Activated effector memory CD4-positive, alpha-beta T cell treated with anti-CD3 and anti-CD28 coated beads, Interleukin-2, amount 50 U/mL, for 16 hours (primary cell): ENCODE measurements at regions not wholly inside any gene's neighbourhood (a gene's known extent, or its start where the extent isn't known, plus 50 kb on each side); places are given as distances from the start of the nearest gene placed in this dataset.

Source experiments
- DNase-seq: peaks from one replicate; pipeline ENCODE4 v3.0.0-alpha.2; 2020

DNA sequence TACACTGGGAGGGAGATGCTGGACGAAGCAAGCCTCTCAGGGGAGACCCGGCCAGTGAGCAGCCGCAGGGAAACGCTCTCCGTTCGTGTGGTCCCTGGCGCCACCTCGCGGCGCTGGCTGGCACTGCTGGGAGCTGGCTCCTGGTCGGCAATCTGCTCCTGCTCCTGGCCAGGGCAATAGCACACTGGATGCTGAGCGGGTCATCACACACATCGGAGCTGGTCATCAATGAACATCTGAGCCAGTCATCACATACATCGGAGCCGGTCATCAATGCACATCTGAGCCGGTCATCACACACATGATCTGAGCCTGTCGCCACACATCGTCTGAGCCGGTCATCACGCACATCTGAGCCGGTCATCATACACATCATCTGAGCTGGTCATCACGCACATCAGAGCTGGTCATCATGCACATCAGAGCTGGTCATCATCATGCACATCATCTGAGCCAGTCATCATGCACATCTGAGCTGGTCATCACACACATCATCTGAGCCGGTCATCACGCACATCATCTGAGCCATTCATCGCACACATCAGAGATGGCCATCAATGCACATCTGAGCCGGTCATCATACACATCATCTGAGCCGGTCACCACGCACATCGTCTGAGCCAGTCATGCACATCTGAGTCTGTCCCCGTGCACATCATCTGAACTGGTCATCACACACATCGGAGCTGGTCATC lies 217.3 kb downstream of the RBFOX3 start:
- peak; percentile 87 for DNase-seq

DNA sequence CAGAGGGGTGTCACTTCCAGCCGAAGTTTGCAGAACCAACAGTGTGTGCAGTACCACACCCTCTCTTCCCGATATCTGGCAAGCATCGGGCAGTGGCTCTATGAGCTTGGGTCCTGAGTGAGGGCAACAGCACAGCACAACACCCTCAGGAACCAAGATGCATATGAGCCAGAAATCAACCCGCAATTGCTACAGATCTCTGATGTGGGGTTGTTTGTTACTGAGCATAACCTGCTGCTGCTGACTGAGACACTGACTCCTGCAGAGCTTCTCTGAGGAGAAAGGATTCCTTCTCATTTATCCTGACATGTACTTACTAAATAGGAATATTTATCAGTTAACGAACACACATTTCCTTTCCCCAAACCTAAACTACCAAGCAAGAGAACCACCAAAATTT lies 218.3 kb downstream of the RBFOX3 start:
- no peak for DNase-seq

DNA sequence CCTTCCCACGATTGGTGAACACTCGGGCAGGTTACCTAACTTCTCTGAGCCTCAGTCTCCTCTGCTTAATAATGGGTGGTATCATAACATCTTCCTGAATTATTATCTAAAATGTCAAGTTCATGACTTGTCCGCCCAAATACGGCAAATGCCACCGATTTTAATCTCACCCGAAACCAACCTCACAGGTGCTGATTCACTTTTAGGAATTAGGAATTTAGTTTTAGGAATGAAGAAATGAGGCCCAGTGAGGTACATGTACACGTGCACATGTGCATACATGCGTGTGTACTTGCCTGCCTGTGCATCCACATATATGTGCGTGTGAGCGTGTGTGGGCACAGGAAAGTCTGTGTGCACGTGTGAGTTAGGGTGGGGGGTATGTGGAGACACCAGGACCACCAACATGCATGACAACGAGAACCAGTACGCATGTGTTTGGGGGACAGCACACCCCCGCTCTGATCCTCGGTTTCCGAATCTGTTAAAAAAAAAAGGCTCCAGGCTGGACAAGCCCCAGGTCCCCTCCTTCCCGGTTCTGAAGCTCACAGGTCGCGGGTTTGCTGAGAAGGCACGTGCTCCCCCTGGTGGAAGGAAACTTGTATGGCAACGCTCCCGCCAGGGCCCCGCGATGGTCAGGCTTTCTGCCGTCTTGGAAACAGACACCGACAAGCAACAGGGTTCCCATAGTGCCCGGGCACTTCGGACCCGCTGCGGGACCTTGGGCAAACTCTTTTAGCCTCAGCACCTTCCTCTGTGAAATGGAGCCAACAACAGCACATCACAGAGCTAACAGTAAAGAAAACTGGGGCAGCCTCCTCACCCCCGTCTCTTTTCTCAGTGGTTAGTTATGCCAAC lies 219.2 kb downstream of the RBFOX3 start:
- DNase-seq = peak; percentile 87

DNA sequence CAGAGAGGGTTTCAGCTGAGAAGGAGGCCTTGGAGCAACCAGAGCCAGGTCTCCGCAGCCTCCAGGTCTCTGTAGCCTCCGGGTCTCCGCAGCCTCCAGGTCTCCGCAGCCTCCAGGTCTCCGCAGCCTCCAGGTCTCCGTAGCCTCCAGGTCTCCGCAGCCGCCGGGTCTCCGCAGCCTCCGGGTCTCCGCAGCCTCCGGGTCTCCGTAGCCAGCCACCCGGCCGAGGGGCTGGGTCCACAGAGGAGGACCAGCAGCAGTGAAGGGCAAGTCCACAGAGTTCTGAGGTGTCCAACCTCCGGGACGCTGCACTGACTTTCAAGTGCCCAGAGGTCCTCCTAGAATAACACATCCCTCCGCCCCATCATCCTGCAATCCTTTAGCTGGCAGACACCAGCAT lies 221.0 kb downstream of the RBFOX3 start:
- DNase-seq = no peak

DNA sequence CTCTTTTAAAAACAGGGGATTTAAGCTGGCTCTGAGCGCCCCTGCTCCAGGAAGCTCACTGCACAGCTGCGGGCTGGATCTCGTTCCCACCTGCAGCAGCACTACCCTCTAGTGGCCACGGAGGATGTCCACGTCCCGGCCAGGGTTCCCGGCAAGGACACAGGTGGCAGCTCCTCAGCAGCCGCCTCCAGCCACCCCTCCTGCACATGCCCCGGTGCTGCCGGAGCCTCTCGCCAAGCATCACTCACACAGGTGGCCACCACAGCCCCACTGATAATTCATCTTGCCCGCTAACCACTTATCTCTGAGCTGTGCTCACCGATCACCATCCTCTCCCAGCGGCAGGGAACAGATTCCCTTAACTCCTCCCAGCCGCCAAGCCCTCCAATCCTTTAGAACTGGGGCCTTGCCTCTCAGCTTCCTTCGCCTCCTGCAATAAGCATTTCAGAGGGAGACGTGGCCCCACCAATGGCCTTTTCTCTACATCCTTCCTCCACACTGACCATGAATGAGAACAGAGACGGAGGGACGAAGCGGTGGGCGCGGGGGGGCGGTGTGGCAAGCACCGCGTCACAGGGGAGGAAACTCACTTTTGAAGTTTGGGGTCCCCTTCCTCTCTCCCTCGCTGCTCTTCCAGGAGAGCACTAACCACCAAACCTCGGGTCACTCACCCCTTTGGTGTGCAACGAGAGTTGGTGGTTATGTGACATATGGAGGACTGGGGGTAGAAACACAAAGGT lies 222.1 kb downstream of the RBFOX3 start:
- DNase-seq = no peak

DNA sequence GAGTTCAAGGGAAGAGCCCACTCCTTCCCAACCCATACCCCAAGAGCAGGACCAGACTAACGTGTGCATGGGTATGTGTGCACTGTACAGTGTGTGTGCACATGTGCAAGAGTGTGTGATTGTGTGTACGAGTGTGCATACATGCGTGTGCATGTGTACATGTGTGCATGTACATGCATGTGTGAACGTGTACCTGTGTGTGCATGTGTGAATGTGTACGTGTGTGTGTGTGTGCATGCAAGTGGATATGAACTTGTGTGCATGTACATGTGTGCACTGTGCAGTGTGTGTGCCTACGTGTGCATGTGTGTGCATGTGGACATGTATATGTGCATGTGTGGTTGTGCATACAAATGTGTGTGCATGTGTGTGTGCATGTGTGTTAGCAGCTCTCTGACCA lies 223.1 kb downstream of the RBFOX3 start:
- DNase-seq = no peak

DNA sequence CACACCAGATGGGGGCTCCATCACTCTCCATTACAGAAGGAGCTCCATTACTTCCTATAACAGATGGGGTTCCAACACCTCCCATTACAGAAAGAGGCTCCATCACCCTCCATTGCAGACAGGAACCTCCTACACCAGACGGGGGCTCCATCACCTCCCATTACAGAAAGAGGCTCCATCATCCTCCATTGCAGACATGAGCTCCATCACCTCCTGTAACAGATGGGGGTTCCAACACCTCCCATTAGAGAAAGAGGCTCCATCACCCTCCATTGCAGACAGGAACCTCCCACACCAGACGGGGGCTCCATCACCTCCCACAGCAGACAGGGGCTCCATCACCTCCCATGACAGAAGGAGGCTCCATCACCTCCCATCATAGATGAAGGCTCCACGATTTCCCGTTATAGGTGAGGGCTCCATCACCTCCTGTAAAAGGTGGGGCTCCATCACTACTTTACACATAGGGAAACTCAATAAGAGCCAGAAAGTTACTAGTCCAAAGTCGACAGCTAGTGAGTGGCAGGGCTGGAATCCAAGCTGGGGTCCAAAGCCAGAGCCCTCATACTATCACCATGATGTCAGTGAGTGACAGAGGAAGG lies 224.8 kb downstream of the RBFOX3 start:
- no peak for DNase-seq

DNA sequence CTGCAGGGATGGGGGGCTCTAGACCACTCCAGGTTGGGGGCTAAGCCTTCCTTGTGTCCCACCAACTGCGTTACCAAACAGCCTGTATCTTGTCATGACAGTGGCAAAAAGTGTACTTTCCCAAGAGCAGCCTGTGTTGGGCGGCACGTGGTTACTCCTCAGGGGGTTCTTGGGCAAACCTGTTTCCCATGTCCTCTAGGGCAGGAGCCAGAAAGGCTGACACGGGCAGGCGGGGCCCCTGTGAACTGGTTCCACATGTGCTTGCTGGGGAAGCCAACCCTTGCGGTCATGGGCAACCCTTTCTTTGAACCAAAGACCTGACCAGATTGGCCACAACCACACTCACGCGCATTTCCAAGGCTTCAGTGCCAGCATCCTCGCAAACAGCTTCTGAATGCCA lies 228.5 kb downstream of the RBFOX3 start:
- DNase-seq = no peak

DNA sequence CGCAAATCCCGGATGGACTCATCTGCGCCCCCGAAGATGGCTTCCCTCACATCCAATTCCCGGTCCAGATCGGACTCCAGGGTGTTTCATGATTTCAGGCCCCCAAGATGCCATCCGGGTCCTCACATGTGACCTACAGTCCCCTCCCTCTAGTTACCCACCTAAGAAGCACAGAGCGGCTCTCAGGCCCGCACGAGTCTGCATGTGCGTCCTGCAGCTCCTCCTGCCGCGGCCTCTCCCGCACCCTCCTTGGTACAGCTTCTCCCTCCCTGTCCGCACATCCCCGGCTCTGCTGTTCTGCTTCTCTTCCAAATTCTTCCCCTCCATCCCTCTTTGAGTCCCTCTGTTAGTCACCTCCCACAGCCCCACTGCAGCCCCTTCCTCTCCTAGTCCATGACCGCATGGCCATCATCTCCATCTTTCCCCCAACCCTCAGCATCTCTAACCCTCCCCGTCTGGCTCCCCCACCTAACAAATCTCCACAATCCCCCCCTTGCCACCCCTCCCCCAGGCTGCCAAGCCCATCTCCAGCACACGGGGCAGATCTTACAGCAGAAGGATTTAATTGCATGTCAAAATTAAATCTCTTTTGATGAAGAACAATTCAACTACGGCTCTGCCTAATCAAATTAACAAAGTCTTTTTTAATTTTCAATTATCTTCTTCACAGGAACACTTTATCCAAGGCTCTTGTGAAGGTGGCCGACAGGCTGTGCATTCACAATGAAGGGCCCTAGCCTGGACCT lies 231.0 kb downstream of the RBFOX3 start:
- DNase-seq = no peak

DNA sequence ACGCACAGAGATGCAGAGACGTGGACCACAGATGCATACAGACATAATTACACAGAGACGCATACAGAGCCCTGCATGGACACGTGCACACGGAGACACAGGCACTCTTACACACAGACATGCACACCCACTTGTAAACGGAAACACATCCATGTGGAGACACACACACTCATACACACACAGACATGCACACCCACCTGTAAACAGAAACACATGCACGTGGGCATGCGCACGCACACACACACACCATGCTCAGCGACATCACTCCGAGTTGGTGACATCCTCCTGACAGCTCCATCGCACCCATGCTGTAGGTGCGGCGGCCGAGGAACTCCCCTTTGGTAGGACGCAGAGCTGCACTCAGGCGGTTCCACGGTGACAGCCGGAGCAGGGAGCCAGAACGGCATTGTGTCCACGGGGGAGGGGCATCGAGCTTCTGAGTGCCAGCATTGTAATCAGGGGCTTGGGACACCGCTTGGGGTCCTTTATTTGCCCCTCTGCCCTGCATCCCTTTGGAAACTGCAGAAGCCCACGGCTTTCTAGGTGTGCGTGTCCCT lies 233.5 kb downstream of the RBFOX3 start:
- DNase-seq = no peak

DNA sequence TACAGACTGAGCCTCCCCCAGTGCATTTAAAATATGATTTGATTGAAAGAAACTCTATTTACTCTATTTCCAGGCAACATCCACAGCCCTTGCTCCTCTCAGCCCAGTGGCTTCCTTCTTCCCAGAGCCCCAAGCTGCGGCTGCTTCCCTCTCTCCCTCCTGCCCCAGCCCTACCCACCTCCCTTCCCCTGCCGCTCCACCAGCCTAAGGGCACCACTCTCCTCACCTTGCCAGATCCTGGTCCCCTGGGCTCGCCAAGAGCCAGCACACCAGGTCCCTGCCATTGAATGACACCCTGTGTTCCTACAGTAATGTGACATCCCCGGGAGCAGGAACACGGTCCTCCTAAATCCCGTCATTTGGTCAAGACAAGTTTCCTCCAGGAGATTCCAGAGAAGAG lies 236.0 kb downstream of the RBFOX3 start:
- no peak for DNase-seq

DNA sequence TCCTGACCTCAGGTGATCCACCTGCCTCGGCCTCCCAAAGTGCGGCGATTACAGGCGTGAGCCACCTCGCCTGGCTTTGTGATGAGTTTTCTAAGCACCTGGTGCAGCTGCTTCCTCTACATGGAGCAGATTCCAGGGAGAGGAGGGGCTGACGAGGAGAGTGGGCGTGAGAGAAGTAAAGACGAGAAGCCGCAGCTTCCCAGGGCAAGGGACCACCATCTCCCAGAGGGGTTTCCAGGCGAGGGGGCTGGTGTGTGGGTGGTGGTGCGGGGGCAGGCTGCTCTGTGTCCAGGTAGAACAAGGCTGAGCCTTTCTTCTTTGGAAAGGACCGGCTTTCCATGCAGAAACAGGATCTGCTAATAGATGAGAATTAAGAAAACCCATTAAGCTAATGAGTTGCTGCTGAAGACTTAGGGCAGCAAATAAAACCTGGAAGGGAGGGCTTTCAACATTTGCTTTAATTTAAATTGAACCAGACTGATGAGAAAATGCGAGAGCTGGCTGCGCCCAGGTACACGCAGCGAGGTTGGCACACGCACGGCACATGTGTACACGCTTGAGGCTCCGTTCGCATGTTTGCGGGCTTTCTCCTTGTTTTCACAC lies 236.7 kb downstream of the RBFOX3 start:
- DNase-seq = no peak

DNA sequence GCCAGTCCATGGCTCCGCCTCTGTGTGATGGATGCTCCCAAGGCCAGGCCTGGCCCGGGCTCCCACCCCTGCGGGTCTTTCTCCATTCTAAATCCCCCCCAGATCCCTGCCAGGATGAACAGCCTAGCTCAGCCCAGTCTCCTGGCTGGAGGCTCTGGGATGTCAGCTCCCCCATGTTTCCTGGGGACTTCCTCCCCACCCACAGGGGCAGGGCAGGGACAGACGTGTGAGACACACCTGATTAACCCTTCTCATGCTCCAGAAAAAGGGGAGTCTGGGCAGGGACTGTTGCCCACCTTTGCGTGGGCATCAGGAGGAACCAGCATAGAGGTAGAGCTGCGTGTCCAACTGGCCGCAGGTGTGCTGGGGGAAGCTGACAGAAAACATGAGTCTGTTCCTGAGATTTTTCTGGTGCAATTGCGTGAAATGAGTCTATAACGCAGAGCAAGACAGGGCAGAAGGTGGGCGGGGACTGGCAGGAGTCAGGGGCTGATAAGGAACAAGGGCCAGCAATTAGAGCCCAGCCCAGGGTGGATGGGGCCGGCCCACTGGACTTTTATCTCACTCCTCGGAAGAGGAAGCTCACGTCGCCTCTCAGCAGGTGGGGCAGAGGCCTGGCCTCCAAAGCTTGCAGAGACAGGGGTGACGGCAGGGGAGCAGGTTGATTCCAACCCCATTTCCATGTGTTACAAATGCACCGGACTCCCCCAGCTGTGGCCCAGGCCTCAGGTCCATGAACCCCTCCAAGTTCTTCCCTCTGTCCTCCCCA lies 238.2 kb downstream of the RBFOX3 start:
- no peak for DNase-seq

DNA sequence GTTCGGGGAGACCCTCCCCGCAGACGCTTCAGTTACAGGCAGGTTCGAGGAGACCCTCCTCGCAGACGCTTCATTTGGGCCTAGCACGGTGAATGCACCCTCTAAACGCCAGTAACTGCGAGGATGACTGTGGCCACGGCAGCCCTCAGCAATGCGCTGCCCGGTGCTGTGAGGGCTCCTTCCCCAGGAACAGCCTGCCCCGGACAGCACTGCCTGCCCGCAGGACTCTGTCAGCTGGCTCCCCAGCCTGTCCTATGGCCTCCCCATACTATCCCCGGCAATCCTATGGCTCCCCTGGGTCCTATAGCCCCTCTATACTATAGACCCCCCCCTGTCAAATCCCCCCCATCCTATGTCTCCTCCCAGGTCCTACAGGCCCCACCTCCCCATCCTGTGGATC lies 238.9 kb downstream of the RBFOX3 start:
- DNase-seq = no peak

DNA sequence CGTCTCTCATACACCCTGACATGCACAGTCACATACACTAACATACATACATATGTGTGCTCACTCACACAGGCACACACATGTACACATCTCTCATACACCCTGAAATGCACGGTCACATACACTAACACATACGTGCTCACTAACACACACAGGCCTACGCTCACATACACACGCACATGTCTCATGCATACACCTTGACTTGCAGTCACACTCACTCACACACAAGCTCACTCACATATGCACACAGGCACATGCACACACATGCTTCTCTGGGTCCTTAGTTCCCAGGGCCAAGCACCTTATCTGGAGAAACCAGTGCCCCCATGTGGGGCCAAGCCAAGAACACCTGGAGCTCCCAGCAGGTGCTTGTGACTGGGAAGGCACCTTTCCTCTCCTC lies 240.3 kb downstream of the RBFOX3 start:
- no peak for DNase-seq

DNA sequence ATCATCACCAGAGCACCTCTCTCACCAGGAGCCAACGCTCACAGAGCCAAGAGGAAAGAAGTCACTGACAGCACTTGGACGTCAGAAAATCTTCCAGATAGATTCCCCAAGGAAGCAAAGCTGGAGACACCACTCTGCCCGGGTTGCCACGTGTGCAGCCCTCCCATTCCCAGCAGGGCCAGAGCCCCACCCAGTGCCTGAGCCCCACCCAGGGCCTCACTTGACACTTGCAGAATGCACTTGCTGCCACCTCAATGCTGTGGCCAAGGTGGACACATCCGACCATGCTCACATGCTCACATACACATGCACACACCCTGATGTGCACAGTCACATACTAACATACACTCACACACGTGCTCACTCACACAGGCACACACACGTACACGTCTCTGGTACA lies 240.7 kb downstream of the RBFOX3 start:
- DNase-seq = no peak

DNA sequence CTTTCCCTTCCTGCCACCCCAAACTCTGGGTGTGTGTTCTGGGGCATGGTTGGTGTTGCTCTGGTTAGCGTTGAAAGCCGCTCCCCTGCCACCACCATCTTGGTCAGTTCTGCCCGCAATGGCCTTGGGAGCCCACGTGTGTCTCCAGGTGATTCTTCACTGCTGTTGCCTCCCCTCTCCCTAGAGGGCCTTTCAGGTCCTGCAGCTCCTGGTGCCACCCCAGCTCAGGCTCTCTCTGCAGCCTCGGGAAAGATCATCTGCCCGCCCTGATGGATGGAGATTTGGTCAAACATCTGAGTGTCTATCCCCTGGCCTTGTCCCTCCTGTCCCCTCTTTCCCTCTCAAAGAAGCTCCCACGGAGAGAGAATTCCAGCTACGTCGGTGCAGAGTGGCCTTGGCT lies 241.3 kb downstream of the RBFOX3 start:
- DNase-seq = no peak

DNA sequence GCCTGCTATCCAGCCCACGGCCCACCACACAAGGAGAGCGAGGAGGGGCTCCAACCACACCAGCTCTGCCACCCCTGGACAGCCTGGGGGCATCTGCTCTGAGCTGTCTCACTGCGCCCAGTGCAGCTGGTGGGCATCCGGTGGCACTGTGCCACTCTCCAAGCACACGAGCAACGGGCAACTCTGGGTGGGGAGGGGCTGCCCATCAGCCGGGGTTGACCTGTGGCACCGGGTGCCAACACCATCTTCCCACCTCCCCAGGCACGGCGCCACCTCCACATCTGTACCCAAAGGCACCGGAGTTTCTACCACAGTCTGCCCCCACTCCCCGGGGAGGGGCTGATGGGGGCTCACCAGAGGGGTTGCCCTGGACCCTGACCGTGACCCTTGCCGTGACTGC lies 241.8 kb downstream of the RBFOX3 start:
- DNase-seq = no peak

DNA sequence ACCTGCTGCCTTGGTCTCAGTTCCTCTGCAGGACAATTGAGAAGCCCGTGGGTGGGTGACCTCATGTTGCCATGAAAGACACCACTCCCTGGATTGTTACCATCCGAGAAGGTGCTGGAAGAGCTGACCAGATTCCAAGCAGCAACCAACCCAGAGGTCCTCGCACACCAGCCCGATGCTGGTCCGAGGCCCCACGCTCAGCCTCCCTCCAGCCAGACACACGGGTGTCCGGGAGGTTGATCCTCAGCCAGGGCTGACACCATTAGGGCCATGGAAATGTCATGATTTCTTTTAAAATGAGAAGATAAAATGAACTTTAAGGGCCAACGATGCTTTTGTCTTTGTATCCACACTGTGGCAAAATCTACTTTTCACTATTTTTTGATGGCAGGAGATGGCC lies 242.3 kb downstream of the RBFOX3 start:
- DNase-seq = no peak

DNA sequence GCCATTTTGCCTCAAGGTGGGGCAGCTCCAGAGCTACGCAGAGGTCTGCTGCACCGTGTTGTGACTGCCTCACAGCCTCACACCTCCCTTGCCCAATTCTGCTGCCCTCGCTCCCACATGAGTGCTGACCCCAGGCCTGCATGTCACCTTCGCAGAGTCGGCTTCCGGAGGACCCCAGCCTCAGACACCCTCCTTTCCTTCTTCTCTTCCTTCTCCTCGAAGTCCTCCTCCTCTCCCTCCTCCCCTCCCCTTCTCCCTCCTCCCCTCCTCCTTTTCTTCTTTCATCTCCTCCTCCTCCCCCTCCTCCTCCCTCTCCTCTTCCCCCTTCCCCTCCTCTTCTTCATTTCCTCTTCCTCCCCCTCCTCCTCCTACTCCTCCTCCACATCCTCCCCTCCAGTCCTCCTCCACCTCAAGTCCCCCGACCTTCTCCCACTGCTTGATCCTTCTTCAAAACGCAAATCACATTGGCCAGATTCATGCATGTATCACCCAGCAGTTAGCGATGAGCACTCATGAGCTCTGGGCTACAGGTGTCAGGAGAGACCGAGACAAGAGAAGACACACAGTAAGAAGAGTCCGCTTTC lies 243.8 kb downstream of the RBFOX3 start:
- DNase-seq = no peak
